HG03354 (cell line): ENCODE measurements at regions not wholly inside any gene's neighbourhood (a gene's known extent, or its start where the extent isn't known, plus 50 kb on each side); places are given as distances from the start of the nearest gene placed in this dataset.
"Not testable (repeated sequence)": the region's sequence is repeated elsewhere in the genome, so short reads cannot be mapped to it uniquely, and the experiment has no call there.

Experiments used
- ATAC-seq: cut with Tn5 transposase; IDR thresholded peaks from one replicate; pipeline ENCODE4 v1.9.1; 2021; ENCODE audit warnings: mild to moderate bottlenecking; ENCODE audit not compliant: unreplicated experiment, poor library complexity, severe bottlenecking

DNA sequence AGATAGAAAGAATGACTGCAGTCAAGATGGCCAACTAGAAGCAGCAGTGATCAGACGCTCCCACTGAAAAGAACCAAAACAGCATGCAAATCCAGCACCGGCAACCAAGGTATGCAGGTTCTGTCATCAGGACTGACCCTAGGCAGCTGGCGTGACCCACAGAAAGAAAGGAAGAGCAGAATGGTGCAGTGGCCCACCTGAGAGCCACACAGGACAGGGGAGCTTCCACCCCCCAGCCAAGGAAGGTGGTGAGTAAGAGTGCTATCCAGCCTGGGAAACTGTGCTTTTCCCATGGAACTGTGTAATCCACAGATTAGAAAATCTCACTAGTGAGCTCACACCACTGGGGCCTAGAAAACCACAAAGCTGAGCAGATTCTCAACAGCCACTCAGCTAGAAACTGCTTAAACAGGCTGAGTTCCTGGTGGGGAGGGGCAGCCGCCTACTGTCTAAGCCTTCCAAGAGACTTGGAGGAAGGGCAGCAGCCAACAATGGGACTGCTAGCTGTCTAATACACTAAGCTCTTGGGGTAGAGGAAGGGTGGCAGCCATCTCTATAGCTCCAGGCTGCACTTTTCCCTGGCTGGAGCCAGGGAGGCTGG, 127.9 kb downstream of the EVA1A start:
- ATAC-seq, result peak; percentile 84

DNA sequence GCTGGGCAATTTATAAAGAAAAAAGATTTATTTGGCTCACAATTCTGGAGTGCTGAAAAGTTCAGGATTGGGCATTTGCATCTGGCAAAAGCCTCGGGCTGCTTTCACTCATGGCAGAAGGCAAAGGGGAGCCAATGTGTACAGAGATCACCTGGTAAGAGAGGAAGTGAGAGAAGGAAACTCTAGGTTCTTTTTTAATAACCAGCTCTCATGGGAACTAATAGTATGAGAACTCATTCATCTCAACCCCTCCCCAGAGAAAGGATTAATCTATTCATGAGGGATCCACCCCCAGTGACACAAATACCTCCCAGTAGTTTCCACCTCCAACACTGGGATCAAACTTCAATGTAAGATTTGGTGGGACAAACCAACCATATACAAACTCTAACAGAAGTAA, 129.0 kb downstream of the EVA1A start:
- peak; percentile 75 for ATAC-seq

DNA sequence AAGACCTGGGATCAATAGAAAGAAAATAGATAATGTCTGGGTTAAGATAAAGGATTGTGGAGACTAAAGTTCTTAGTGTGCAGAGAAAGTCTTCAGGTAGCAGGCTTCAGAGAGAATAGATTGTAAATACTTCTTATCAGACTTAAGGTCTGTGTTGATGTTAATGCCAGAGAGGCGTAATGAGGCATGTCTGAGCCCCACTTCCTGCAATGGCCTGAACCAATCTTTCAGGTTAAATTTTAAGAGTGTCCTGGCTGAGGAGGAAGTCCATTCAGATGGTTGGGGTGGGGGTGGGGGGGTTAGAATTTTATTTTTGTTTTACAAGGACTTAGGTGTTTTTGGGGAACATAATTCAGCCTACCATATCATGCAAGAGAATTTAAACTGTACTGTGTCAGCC, 129.5 kb downstream of the EVA1A start:
- peak; percentile 16 for ATAC-seq

DNA sequence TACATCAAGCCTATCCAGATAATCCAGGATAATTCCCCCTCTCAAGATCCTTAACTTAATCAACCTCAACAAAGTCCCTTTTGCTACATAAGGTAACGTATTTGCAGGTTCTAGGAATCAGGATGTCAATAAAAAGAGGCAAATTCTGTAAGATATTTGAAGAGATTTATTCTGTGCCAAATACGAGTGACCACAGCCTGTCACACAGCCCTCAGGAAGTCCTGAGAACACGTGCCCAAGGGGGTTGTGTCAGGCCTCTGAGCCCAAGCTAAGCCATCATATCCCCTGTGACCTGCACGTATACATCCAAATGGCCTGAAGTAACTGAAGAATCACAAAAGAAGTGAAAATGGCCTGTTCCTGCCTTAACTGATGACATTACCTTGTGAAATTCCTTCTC, 130.3 kb downstream of the EVA1A start:
- ATAC-seq, result not testable (repeated sequence)

DNA sequence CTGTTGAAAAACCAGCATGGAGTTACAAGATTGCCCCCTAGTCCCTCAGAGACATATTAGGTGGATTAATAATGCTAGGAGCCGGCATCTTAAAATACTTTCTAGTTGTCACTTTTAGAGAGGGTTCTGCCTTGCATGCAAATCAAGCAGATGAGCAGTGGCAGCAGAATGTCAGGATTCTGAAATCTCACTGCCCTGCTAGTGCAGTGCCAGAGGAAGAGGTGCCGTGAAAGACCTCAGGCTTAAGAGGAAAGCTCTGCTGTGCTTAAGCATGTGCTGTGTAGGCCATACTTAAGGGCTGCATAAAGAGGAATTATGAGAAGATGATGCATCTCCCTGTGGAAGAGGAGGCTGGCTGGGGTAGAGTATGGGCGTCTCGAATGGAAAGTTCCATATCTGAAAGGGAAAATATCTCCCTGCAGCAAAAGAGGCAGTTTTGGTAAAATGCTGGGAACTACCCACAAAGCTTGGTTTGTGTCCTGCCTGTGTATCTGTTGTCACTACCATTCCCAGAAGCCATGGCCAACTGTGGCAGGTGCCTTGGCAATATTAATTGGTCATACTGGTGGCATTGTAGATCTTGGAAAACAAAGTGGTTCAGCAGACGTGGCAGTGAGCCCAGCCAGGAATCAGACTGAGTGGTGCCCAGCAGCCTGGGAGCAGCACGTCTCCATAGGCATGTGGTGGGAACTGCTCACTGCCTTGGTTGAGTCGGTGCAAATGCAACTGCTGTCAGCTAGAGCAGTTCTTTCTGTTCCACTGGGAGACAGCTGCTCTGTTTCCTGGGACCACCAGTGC, 131.9 kb downstream of the EVA1A start:
- ATAC-seq, result no peak

- ATAC-seq, result no peak
Measured at GRCh38 chr2:75428060-75428459, 132.7 kb downstream of the EVA1A start.

DNA sequence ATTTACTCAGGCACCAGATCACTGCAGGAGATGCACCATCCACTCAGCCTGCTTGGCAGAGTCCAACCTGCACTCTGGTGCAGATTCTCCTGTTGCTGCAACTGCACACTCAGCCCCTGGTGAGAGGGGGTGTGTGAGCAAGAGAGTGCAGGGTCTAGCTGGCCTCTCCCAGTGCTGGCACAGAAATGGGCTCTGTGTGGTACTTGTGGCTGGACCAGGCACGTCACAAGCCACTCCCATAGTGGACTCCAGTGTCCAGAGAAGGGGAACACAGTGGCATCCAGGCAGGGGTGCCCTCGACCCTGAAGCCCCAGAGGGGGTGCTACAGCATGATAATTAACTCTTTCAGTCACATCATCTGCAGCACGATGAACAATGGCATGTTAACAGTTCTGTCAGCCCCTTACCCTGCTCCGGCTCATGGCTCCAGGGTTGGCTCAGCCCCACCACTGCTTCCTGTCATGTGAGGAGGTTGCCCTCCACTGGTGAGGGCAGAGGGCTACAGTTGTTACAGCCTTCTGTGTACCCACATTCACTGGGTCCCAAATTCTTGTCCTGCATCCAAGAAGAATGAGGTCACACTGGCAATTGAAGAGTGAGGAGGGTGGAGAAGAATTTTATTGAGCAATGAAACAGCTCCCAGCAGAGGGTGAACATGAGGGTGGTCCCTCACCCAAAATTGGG, 135.7 kb downstream of the EVA1A start:
- ATAC-seq, result no peak

DNA sequence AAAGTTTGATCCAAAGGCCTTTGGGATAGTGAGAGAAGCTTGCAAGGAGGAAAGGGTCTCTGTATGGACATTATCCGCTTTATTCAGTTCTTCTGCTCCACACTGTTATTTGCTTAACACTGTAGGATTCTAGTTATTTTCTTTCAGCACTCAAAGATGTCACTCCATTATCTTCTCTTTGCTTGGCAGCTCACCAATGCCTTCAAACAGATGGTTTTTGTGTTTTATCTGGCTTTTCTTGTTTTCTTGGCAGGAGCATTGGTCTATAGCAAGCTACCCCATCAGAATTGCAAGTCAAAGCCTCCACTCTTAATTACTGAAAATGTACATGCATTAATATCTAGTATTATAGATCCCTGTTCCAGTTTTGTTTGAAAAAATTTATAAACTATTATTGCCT, 138.8 kb downstream of the EVA1A start:
- ATAC-seq, result no peak

GRCh38 chr2:75416420-75417342, 144.1 kb downstream of the EVA1A start:
- ATAC-seq, result peak; percentile 87

GRCh38 chr2:75415731-75416130, 145.0 kb downstream of the EVA1A start:
- no peak for ATAC-seq

DNA sequence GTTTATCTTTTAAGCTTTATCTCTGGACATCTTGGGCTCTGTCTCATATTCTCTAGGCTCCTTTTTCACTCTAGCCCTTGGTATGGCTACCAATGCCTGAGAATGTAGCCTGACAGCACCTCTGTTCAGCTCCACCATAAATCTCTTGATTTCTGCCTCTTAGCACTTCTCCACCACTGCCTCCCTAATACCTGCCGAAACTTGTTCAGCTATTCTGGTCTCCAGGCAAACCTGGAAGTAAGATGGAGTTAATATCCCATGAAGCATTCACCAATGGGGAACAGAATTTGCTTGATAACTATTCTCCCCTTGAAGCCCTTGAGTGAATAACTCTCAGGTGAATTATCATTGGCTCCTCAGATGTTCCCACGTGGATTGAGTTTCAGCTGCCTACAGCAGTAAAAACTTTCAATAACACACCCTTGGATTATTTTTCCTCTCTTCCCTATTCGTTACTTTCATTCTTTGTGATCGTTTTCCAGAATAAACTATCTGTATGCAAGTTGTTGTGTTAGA, 145.6 kb downstream of the EVA1A start:
- no peak for ATAC-seq

- ATAC-seq, result no peak
Measured at GRCh38 chr2:75411574-75411973, 149.2 kb downstream of the EVA1A start.

GRCh38 chr2:75410702-75411101, 150.0 kb downstream of the EVA1A start:
- ATAC-seq, result no peak

DNA sequence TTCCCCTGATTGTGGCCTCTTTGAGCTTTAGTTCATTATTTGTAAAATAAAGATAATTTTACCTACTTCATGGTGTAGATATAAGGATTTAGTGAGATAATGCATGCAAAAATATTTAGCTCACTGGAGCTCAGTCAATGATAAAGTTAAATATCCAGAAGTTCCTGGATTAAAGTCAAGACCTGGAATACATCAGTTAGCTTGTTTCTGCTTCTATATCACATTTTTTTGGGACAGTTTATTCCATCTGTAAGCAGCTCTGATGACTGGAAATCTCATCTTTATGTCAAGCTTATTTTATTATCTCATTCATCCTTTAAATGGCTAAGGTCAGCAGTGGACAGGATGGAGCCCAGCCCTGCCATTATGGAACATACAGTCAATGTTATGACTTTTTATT, 152.0 kb downstream of the EVA1A start:
- no peak for ATAC-seq

DNA sequence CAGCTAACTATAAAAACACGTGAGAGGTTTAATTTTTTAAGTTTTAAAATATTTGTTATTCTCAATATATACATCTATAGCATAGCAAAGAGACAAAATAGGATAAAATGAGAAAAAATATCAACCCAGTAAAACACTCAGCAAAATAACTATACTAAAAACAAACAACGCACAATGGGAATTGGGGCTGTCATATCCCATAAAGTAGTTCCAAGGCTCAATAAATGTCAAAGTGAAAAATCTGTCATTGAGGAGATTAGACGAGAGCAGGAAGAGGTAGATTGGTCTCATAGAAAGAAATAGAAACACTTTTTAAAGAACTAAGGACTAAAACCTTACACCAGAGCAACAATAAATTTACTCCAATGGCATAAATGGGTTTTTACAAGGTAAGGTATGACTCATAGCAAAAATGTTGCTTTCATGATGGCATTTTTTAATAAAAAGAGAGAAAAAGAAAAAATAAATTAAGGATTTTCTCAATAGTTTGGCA, 153.7 kb downstream of the EVA1A start:
- no peak for ATAC-seq

- no peak for ATAC-seq
Measured at GRCh38 chr2:75406131-75406581, 154.6 kb downstream of the EVA1A start.

DNA sequence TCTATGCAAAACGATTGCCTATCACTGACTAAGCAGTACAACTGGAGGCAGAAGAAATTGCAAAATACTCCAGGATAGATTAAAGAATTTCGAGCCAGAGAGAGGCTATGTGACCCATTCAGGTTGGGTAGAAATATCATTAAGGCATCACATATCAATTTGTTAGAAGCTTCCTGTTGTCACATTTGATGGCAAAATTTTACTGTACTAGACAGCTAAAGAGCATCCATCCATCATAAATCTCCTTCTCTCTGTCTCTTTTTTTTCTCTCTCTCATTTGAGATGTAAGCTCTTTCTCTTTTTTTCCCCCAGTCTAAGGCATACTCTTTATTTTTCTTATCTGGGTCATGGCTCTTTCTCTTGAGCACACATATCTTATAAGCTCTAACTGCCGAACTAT, 155.7 kb downstream of the EVA1A start:
- no peak for ATAC-seq

DNA sequence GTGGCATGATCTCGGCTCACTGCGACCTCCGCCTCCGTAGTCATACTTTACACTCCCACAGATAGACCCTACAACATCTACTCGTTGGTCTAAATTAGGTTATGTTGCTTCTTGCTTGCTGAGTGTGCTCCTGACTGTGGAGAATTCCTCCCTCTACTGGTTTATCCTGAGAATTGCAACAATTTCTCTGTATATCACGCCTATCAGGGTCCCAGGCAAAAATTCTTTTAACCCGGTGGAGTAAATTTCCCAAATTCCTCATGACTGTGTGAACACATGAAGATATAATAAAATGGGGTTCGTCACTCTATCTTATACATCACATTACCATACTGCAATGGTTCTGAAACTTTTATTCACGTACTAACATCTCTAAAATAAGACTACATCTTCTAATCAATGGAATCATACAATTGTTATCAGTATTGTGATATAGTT, 156.7 kb downstream of the EVA1A start:
- ATAC-seq, result peak; percentile 92

GRCh38 chr2:75396314-75396713, 164.4 kb downstream of the EVA1A start:
- no peak for ATAC-seq
